Amniotic stem cell (primary cell): ENCODE measurements at regions not wholly inside any gene's neighbourhood (a gene's known extent, or its start where the extent isn't known, plus 50 kb on each side); places are given as distances from the start of the nearest gene placed in this dataset.

ENCODE experiments used
- DNase-seq: peaks from one replicate; lab custom pipeline; 2025; lab: John Stamatoyannopoulos, UW

- no peak for DNase-seq
These were observed 139.2 kb upstream of the EOMES start for GRCh38 chr3:27861046-27862036.

GRCh38 chr3:27865731-27866130 lies 143.6 kb upstream of the EOMES start:
- DNase-seq, result no peak

GRCh38 chr3:27869152-27869551 lies 147.0 kb upstream of the EOMES start:
- no peak for DNase-seq

GRCh38 chr3:27877061-27878013 lies 155.2 kb upstream of the EOMES start:
- DNase-seq, result no peak

- no peak for DNase-seq
These were observed 155.9 kb upstream of the EOMES start for GRCh38 chr3:27878014-27878383.

GRCh38 chr3:27880969-27881892 lies 159.1 kb upstream of the EOMES start:
- no peak for DNase-seq

GRCh38 chr3:27883266-27883665 lies 161.1 kb upstream of the EOMES start:
- no peak for DNase-seq

GRCh38 chr3:27885641-27886040 lies 163.5 kb upstream of the EOMES start:
- no peak for DNase-seq

GRCh38 chr3:27888562-27888961 lies 166.4 kb upstream of the EOMES start:
- no peak for DNase-seq

- no peak for DNase-seq
These were observed 167.6 kb upstream of the EOMES start for GRCh38 chr3:27889745-27890144.

GRCh38 chr3:27900316-27900715 lies 178.2 kb upstream of the EOMES start:
- DNase-seq, result no peak

GRCh38 chr3:27903446-27903845 lies 181.3 kb upstream of the EOMES start:
- no peak for DNase-seq

GRCh38 chr3:27905625-27906024 lies 183.5 kb upstream of the EOMES start:
- DNase-seq, result no peak

- no peak for DNase-seq
These were observed 185.0 kb upstream of the EOMES start for GRCh38 chr3:27907148-27907547.

GRCh38 chr3:27907929-27908328 lies 185.8 kb upstream of the EOMES start:
- DNase-seq, result no peak

- no peak for DNase-seq
These were observed 188.3 kb upstream of the EOMES start for GRCh38 chr3:27910456-27910855.

- DNase-seq, result no peak
These were observed 192.1 kb upstream of the EOMES start for GRCh38 chr3:27914199-27914598.

GRCh38 chr3:27923349-27924068 lies 201.4 kb upstream of the EOMES start:
- DNase-seq, result no peak

GRCh38 chr3:27927882-27928281 lies 205.8 kb upstream of the EOMES start:
- DNase-seq, result no peak

- DNase-seq, result no peak
These were observed 208.0 kb upstream of the EOMES start for GRCh38 chr3:27930052-27930602.

GRCh38 chr3:27935492-27935891 lies 213.4 kb upstream of the EOMES start:
- no peak for DNase-seq
